ENCODE measurements at regions not wholly inside any gene's neighbourhood (a gene's known extent, or its start where the extent isn't known, plus 50 kb on each side); places are given as distances from the start of the nearest gene placed in this dataset.

- TF ChIP-seq HDAC2 (IDR thresholded peaks at IDR 0.05; ENCODE audit: borderline replicate concordance in 1 of 2, low read depth in 2 of 2, low read length in 2 of 2): no peak
- TF ChIP-seq SP1 (IDR thresholded peaks at IDR 0.05; ENCODE audit: low read depth, low read length): no peak
- no peak for TF ChIP-seq RFX5 (IDR thresholded peaks at IDR 0.05; ENCODE audit: borderline replicate concordance, low read depth, low read length)
- no peak for TF ChIP-seq ZNF274 (IDR thresholded peaks at IDR 0.05; ENCODE audit: borderline replicate concordance, extremely low read depth, low read length)
- no peak for TF ChIP-seq EGR1 (IDR thresholded peaks at IDR 0.05; ENCODE audit: borderline replicate concordance, low read depth, low read length)
- TF ChIP-seq TBP (IDR thresholded peaks at IDR 0.05; ENCODE audit: low read depth, low read length): no peak
- no peak for TF ChIP-seq CBX8 (IDR thresholded peaks at IDR 0.05; ENCODE audit: borderline replicate concordance, low read depth, low read length)
- TF ChIP-seq POLR2A (IDR thresholded peaks at IDR 0.05; ENCODE audit: control extremely low read depth in 1 of 2, low read depth in 2 of 2, low read length in 2 of 2): no peak
- no peak for TF ChIP-seq SIX5 (IDR thresholded peaks at IDR 0.05; ENCODE audit: low read depth, low read length)
- no peak for TF ChIP-seq E2F6 (IDR thresholded peaks at IDR 0.05)
- TF ChIP-seq NRF1 (IDR thresholded peaks at IDR 0.05; ENCODE audit: low read depth, low read length): no peak
- TF ChIP-seq JUN (IDR thresholded peaks at IDR 0.05; ENCODE audit: low read depth, low read length): no peak
- no peak for TF ChIP-seq BACH1 (IDR thresholded peaks at IDR 0.05; ENCODE audit: low read length)
- no peak for TF ChIP-seq ATF3 (IDR thresholded peaks at IDR 0.05; ENCODE audit: insufficient read depth, low read depth, low read length)
- no peak for TF ChIP-seq YY1 (IDR thresholded peaks at IDR 0.05; ENCODE audit: low read depth, low read length)
- no peak for TF ChIP-seq RXRA (IDR thresholded peaks at IDR 0.05; ENCODE audit: insufficient read depth, low read depth, low read length)
These were observed 376.7 kb upstream of the SMIM31 start (continued) for GRCh38 chr4:164377277-164377676.

Measured in H1 (cell line).